Suppressor macrophage (primary cell): ENCODE measurements at regions not wholly inside any gene's neighbourhood (a gene's known extent, or its start where the extent isn't known, plus 50 kb on each side); places are given as distances from the start of the nearest gene placed in this dataset.

ENCODE experiments used
- DNase-seq, 4 experiments: peaks; one replicate each; pipeline ENCODE4 v3.0.0-alpha.2; 2020 to 2022

DNA sequence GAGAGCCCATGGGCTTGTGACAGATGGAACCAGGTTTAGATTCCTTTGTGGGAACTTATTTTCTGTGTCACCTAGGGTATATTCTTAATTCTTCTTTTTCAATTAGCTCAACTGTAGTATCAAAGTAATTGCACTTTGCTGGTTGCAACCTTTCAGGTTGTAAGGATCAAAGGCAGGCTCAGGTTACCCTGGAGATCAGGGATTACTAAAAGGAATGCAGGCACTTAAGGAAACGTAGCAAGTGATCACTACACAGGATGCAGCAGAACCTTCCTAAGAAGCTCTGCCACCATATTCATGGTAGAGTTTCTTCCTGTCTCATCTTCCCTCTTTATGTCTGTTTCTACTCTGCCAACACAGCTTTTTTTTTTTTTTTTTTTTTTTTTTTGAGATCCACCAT is 133.2 kb upstream of the JAG1 start:
- no peak for DNase-seq

DNA sequence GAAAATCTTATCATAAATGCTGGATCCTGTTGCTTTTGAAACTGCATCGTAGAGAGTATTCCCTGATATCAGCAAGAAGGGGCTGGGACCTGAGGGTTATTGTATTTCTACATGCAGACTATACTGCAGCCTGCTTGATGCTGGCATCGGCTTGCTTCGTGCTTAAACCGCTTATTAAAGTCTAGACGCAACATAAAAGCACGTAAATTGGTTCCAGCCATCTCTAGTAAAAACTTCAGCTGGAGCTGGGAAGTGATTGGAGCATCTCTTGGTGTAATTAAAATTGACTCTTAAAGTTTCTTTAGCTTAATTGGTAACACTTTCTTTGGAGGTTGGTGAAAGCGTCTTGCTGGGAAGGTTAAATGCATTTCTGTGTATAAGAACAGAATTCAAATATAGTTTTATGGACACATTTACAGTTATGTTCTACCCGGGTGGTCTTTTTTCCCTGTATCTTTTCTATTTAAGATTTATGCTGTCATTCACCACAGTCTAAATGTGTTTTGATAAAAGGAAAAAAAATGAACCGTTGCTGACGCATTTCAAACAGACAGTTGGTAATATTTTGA is 139.0 kb upstream of the JAG1 start:
- DNase-seq: no peak

DNA sequence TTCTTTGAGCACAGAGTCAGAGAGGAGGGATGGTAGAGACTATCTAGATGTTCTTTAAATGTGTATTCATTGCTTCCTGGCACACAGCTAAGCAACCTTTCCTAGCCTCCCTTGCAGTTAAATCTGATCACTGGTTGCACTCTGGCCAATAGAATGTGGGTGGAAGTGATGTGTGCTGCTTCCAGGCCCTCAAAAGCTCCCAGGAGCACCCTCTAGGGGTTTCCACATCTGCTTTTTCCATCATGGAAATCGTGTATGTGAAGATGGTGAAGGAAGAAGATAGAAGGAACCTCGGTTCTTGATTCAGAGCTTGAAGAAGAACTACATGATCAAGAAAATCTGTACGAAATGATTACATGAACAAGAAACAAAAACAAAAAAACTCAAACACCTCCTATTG is 149.8 kb upstream of the JAG1 start:
- DNase-seq: no peak

DNA sequence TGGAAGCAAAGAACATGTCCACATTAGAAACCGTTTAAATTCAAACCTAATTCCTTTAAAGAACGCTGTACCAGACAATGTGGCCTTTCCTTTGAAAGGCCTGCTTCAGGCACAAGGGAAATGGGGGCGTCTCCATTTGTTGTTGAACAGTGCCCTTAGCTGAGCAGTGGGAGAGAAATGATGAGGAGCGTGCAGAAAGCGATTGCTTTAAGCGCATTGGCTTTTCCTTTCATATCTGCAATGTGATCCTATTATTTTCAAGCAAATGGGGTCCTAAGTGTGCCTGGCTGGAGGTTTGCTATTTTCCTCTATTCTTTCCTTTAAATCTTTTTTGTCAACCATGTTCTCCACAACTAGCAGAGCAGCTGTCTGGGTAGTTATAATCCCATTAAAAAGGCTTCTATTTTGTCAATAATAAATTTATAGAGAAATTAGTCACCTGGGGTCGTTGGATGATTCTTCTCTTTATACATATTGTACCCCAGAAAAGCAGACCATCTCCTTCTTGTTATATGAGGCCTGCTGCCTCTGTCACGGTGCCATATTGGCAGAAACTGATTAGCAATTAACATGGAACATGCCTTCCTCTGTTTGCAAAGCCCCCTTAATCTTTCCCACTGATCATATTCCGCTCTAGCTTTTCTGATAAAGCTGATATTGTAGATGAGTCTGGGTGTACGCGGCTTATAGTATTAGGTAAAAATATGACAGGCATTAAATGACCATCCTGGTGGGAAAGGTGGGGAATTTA is 151.1 kb upstream of the JAG1 start:
- no peak for DNase-seq

- no peak for DNase-seq
Observed at GRCh38 chr20:10826111-10826510, 152.3 kb upstream of the JAG1 start.

GRCh38 chr20:10828180-10828579 is 154.4 kb upstream of the JAG1 start:
- DNase-seq: no peak

DNA sequence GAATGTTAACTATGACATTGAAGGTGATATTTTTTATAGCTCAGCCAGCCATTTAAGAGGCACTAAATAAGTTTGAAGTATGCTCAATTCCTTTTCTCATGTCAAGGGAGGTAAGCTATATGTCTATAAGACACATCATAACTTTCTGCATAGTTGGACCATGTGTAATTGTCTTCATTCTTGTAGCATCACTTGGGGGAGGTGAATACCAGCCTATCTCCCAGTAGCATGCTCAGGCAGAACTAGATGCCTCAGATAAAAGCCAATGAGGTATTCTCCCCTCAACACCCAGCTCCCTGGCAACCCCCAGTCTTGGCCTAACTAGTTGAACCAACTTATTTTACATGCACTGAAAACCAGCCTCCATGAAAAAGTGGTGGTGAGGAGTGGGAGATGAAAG is 158.3 kb upstream of the JAG1 start:
- DNase-seq: no peak

DNA sequence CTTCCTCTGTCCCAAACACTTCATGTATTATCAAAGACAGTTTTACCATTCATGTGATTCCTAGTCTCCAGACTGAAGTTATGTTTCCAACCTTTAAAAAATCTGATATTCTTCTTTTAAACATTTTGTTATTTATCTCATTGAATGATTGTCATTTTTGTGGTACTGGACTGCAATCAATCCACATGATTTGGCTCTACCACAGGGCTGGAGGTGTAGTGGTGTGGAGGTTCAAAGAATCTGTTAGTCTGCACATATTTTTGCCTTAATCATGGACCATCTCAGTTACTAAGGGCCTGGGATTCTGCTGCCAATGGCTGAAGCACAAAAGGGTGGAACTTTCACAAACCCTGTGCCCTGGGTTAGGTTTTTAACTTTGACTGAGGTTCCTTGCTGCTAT is 164.1 kb upstream of the JAG1 start:
- no peak for DNase-seq

GRCh38 chr20:10842116-10842515 is 168.3 kb upstream of the JAG1 start:
- no peak for DNase-seq

DNA sequence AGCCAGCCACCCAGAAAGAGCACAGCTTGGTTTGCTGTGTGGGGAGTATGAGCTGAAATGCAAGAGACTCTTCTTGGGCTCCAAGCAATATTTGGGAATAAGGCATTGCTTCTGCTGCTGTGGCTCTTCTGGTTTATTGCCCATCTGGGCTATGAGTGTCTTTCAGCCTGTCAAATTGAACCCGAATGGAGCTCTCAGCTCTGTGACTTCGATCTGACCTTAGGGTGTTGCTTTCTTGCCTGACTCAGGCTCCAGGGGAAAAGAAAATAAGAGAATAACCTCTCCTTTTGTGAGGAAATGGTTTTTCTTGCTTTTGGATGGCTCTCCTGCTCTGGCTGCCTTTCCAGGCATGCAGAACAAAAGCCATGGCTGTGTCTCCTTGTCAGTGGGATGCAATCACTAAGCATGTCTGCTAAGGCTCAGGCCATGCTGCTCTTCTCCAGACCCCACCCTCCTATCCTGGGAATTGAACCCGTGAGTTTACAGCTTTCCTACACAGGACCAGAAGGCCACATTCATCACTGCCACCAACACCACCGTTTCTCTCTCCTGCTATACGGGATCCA is 169.4 kb upstream of the JAG1 start:
- no peak for DNase-seq

GRCh38 chr20:10846766-10847165 is 173.0 kb upstream of the JAG1 start:
- no peak for DNase-seq

DNA sequence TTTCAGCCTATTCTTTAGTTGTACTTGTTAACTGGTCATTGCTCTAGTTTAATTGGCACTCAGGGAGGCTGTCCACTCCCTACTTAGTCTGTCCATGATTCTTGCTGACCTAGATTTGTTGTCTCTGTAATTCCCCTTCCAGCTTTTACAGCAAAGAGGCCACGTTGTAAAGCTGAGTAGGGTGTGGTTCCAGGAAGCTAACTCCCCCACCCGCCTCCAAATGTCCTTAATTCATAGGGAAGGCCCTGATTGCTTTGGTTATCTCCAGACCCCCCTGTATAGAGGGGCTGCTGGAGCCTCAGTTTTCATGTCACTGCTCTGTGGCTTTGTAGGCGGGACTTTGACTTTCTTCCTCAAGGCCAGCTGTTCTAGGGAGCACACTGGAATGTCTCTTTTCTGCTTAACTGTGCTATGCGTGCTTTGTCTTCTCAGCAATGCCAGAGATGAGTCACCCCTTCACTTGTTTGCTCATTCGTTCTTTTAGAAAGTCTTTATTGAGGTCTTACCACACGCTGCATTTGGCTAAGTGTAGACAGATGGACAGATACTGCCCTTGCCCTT is 175.1 kb upstream of the JAG1 start:
- DNase-seq: peak in 1 of 4 experiments; percentile 1

GRCh38 chr20:10853176-10853575 is 179.4 kb upstream of the JAG1 start:
- peak in 1 of 4 experiments; percentile 12 for DNase-seq

GRCh38 chr20:10853731-10854130 is 179.9 kb upstream of the JAG1 start:
- DNase-seq: no peak

- no peak for DNase-seq
Observed at GRCh38 chr20:10854976-10855375, 181.2 kb upstream of the JAG1 start.

- DNase-seq: no peak
Observed at GRCh38 chr20:10855778-10856177, 182.0 kb upstream of the JAG1 start.

DNA sequence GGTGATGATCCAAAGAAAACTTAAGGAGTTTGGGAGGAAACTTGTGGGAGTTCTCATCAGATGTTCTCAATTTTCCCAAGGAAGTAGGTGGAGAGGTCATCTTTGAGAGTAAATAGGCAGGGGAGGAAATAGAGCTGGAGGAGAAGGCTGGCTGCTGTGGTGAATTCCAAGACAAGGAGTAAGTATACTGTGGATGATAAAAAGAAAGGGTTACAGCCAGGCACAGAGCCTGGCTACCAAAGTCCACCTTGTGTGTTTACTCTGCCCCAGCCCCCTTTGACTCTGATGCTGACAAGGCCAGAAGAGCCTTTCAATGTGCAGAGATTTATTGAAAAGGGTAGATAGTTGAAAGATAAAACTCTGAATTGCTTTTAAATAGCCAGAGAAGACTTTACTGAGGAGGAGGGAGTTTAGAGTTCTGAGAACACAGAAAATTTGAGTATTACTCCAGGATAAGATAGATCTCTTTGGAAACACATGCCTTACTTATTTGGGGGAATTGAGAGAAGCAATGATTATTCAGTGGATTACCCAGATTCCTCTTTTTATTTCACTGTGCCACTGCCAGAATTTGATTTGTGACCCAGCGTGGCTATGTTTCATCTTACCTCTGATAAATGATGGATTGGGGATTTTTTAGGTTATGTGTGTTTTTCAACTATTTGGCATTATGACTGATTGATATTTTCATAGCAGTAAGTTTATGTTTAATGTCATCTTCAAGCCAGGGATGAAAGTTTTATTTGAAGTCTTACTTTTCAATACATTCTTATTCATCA is 182.6 kb upstream of the JAG1 start:
- DNase-seq: no peak

DNA sequence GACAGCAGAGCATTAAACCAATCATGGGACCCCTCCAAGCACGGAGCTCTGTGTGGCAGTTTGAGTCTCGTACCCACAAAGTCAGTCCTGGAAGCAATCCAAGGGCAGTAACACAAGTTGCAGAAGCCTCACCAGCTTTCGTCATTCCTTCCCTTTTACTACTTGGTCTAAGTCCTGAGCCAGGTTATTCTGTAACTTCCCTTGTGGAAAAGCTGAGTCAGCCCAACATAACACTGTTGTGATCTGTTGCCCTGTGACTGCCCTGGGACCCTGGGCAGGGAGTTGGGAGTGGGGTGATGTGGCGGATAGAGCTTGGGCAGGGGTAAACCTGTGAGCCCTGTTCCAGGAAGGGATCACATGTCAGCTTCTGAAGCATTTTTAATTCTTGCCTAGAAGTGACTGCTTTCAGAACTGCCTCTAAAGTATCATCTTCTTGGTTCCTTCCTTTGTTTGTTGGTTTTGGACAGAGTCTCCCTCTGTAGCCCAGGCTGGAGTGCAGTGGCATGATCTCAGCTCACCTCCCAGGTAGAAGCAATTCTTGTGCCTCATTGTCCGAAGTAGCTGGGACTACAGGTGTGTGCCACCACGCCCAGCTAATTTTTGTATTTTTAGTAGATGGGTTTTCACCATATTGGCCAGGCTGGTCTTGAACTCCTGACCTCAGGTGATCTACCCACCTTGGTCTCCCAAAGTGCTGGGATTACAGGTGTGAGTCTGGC is 183.7 kb upstream of the JAG1 start:
- DNase-seq: peak; percentile 72 to 85 (median 82)

GRCh38 chr20:10861090-10861489 is 187.3 kb upstream of the JAG1 start:
- peak in 3 of 4 experiments; percentile 9 to 50 (median 33) for DNase-seq

GRCh38 chr20:10861619-10862018 is 187.8 kb upstream of the JAG1 start:
- DNase-seq: no peak

DNA sequence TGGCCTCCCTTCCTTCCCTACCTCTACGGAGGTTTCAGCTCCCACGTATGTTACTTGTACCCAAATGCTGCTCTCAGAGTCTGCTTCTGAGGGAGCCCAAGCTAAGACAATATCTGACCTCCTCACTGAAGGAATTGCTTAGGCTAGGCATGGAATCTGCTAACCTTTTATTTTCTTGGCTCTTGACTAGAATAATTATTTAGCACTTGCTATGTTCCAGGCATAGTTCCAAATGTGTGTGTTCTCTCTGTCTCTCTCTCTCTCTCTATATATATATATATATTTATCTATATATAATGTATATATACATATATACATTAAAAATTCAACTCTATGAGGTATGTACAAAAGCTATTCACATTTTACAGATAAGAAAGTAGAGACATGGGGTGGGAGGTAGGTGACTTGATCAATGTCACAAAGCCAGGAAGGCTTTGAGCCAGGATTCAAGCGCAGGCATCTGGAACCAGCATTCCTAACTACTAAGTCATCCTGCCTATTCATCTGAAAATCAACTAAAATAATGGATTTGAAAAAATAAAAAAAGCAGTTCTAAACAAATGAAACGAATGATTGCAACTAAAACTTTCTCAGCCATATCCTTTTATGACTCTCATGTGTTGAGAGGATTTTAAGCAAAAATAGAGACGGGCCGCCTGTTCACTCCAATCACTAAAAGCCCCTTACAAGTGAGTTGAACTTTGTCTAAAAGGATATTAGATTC is 189.7 kb upstream of the JAG1 start:
- DNase-seq: no peak
